CD4-positive, alpha-beta T cell (primary cell): ENCODE measurements at regions not wholly inside any gene's neighbourhood (a gene's known extent, or its start where the extent isn't known, plus 50 kb on each side); places are given as distances from the start of the nearest gene placed in this dataset.

Experiments used
- ATAC-seq: fragments of 200-7000 bp; cut with Tn5 transposase; one replicate; pipeline ENCODE4 v1.10.0; 2022; ENCODE audit warnings: mild to moderate bottlenecking; ENCODE audit not compliant: poor library complexity
- CTCF ChIA-PET: fragments of 350-600 bp; sonication (Branson Sonifier 250); formaldehyde crosslinking; loops from one replicate; lab custom pipeline; 2021; ENCODE audit warnings: antibody characterized with exemption, inconsistent platforms; lab: Charles Lee
- POLR2A ChIA-PET: fragments of 350-600 bp; sonication (Branson Sonifier 250); formaldehyde crosslinking; loops from one replicate; lab custom pipeline; 2021; ENCODE audit warnings: antibody characterized with exemption, inconsistent platforms; lab: Charles Lee
- DNase-seq, 14 experiments: peaks; one replicate each; pipeline ENCODE4 v3.0.0-alpha.2; 2013 to 2020; ENCODE audit warnings: mixed read lengths in 2 of 14
- H3K27ac ChIP-seq, 2 donors: one replicate each; pipeline versions ENCODE4 v1.5.1 to v1.7.0; 2013; ENCODE audit warnings: low read length in 2 of 2, low read depth in 1 of 2, mild to moderate bottlenecking in 1 of 2
- H3K27me3 ChIP-seq, 2 experiments: 1 replicate in 1 of 2; 2 replicates in 1 of 2; pipeline versions ENCODE4 v1.6.1 to v1.7.0; 2013; ENCODE audit warnings: low read length in 2 of 2, control low read depth in 1 of 2, mild to moderate bottlenecking in 1 of 2, moderate library complexity in 1 of 2; ENCODE audit not compliant: insufficient read depth in 2 of 2, control insufficient read depth in 1 of 2
- H3K36me3 ChIP-seq: one replicate; pipeline ENCODE4 v1.6.1; 2013; ENCODE audit warnings: low read length, control low read depth; ENCODE audit not compliant: insufficient read depth
- H3K4me1 ChIP-seq: one replicate; pipeline ENCODE4 v1.6.1; 2013; ENCODE audit warnings: low read length, control low read depth; ENCODE audit not compliant: insufficient read depth
- H3K4me3 ChIP-seq: one replicate; pipeline ENCODE4 v1.5.1; 2013; ENCODE audit warnings: mild to moderate bottlenecking, low read length, moderate library complexity
- H3K9me3 ChIP-seq, 2 experiments: 1 replicate in 1 of 2; 2 replicates in 1 of 2; pipeline versions ENCODE4 v1.6.1 to v1.7.0; 2013; ENCODE audit warnings: low read length in 2 of 2, mild to moderate bottlenecking in 2 of 2, control low read depth in 1 of 2, moderate library complexity in 1 of 2; ENCODE audit not compliant: control insufficient read depth in 1 of 2, insufficient read depth in 1 of 2
- H3K27ac Mint-ChIP-seq: one replicate; pipeline ENCODE4 v1.8.0; 2020; ENCODE audit warnings: mixed read lengths
- H3K27me3 Mint-ChIP-seq: one replicate; pipeline ENCODE4 v1.8.0; 2021; ENCODE audit warnings: mixed read lengths
- H3K36me3 Mint-ChIP-seq: one replicate; pipeline ENCODE4 v1.8.0; 2021; ENCODE audit warnings: low read depth, mixed read lengths
- H3K4me1 Mint-ChIP-seq: one replicate; pipeline ENCODE4 v1.8.0; 2021; ENCODE audit warnings: low read depth, mixed read lengths
- H3K4me3 Mint-ChIP-seq: one replicate; pipeline ENCODE4 v1.8.0; 2020; ENCODE audit warnings: mild to moderate bottlenecking, mixed read lengths
- H3K9me3 Mint-ChIP-seq: one replicate; pipeline ENCODE4 v1.8.0; 2020; ENCODE audit warnings: mixed read lengths
- intact Hi-C, 2 experiments: fragments of 100-400 bp; cut with DNase I in 1 of 2; cut with micrococcal nuclease in 1 of 2; formaldehyde crosslinking; loops; one replicate each; pipeline versions ENCODE4 v1.15.1 to v1.9.0; 2023 to 2025; cut with DNase I, micrococcal nuclease
- TF ChIP-seq, protein P1 (sequence below): fragments of 200-600 bp; IDR thresholded peaks from one replicate; pipeline ENCODE4 v1.8.0; 2022; ENCODE audit warnings: antibody characterized with exemption, mild to moderate bottlenecking

DNA sequence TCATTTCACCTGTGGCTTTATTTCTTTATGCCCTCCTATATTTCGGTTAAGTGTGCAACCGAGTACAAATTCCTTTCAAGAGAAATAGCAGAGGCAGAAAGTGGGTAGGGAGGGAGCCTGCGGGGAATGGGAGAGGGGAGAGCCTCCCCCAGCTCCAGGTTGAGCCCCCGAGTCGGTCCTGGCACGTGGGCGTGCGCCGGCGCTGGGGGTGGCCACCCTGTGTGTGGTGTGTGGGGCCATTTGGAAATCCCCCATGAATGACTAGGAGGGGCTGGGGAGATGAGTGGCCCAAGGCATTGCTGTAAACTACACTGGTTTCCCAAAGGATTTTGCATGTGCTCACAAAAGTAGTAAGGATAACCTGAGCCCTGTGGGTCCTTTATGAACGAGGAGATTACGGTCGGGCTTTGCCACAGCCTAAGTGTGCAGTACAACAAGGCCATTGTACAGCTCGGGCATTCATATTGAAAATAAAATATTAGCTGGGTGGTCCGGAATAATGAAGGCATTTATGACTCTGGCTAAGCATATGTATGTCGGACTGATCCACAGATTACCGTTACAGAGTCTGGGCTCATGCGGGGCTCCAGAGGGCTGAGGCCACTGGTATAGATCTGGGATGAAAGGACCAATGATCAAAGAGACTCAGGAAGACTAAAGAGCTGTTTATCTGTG is 84.5 kb upstream of the RALGAPA2 start:
- no peak overlapping the region for H3K4me3 Mint-ChIP-seq
- intact Hi-C loops = no loop called here
- H3K27ac Mint-ChIP-seq = no peak overlapping the region
- TF ChIP-seq, protein P1, sequence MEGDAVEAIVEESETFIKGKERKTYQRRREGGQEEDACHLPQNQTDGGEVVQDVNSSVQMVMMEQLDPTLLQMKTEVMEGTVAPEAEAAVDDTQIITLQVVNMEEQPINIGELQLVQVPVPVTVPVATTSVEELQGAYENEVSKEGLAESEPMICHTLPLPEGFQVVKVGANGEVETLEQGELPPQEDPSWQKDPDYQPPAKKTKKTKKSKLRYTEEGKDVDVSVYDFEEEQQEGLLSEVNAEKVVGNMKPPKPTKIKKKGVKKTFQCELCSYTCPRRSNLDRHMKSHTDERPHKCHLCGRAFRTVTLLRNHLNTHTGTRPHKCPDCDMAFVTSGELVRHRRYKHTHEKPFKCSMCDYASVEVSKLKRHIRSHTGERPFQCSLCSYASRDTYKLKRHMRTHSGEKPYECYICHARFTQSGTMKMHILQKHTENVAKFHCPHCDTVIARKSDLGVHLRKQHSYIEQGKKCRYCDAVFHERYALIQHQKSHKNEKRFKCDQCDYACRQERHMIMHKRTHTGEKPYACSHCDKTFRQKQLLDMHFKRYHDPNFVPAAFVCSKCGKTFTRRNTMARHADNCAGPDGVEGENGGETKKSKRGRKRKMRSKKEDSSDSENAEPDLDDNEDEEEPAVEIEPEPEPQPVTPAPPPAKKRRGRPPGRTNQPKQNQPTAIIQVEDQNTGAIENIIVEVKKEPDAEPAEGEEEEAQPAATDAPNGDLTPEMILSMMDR = no peak
- no peak overlapping the region for H3K4me3 ChIP-seq
- ATAC-seq (no peak), DNase-seq (no peak)
- ChIA-PET CTCF (no interaction called here), POLR2A (no interaction called here)
- H3K4me1 Mint-ChIP-seq = no peaks in the 10 kb centered on the region
- peaks cover 9% of the 10 kb centered on the region for H3K27me3 Mint-ChIP-seq
- H3K36me3 ChIP-seq = no peaks in the 10 kb centered on the region
- H3K27me3 ChIP-seq = peaks cover 0 to 2% of the 10 kb centered on the region in 2 experiments
- H3K9me3 ChIP-seq = no peaks in the 10 kb centered on the region
- H3K9me3 Mint-ChIP-seq = no peaks in the 10 kb centered on the region
- no peaks in the 10 kb centered on the region for H3K36me3 Mint-ChIP-seq
- no peaks in the 10 kb centered on the region for H3K4me1 ChIP-seq
- no peak overlapping the region for H3K27ac ChIP-seq

DNA sequence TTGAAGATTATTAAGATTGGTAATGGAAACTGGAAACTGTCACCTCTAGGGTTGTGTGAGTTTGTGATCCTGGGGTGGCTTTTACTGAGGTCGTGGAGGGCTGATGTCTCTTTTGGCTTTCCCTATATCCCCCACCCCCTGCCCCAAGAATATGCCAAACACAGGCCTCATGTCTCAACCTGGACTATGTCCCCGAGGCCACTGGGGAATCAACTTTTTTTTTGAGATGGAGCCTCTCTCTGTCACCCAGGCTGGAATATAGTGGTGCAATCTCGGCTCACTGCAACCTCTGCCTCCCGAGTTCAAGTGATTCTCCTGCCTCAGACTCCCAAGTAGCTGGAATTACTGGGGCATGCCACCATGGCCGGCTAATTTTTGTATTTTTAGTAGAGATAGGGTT is 83.3 kb upstream of the RALGAPA2 start:
- peaks cover 0 to 2% of the 10 kb centered on the region in 2 experiments for H3K27me3 ChIP-seq
- TF ChIP-seq, protein P1 = no peak
- H3K27ac ChIP-seq = no peak overlapping the region
- no peak for ATAC-seq
- intact Hi-C loops = no loop called here
- ChIA-PET POLR2A (no interaction called here), CTCF (no interaction called here)
- H3K36me3 Mint-ChIP-seq = no peaks in the 10 kb centered on the region
- H3K4me1 Mint-ChIP-seq = no peaks in the 10 kb centered on the region
- no peak overlapping the region for H3K4me3 ChIP-seq
- DNase-seq = no peak
- H3K9me3 ChIP-seq = no peaks in the 10 kb centered on the region
- H3K9me3 Mint-ChIP-seq = no peaks in the 10 kb centered on the region
- no peaks in the 10 kb centered on the region for H3K36me3 ChIP-seq
- no peak overlapping the region for H3K27ac Mint-ChIP-seq
- no peak overlapping the region for H3K4me3 Mint-ChIP-seq
- H3K27me3 Mint-ChIP-seq = peaks cover 9% of the 10 kb centered on the region
- H3K4me1 ChIP-seq = no peaks in the 10 kb centered on the region

DNA sequence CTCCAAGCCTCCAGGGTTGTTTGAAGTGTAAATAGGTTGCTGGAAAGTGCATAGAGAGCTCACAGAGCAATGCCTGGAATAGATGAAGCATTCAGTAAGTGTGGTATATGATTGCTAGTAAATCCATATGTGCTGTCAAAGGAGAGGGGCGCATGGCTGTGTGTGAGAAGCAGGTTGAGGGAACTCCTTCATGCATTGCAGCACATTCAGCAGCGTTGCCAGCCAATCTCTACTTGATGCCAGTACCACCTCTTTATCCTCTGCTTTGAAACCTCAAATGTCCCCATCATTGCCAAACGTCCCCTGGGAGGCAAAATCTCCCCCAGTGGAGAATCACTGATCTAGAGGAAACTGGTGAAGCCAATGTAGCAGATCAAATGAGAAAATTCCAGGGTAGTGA is 82.7 kb upstream of the RALGAPA2 start:
- CTCF ChIA-PET = no interaction called here
- no peaks in the 10 kb centered on the region for H3K4me1 ChIP-seq
- H3K4me3 ChIP-seq = no peak overlapping the region
- H3K27me3 Mint-ChIP-seq = peaks cover 9% of the 10 kb centered on the region
- no peaks in the 10 kb centered on the region for H3K4me1 Mint-ChIP-seq
- H3K36me3 ChIP-seq = no peaks in the 10 kb centered on the region
- POLR2A ChIA-PET = no interaction called here
- no peaks in the 10 kb centered on the region for H3K36me3 Mint-ChIP-seq
- H3K27ac Mint-ChIP-seq = no peak overlapping the region
- H3K9me3 Mint-ChIP-seq = no peaks in the 10 kb centered on the region
- no peak overlapping the region for H3K27ac ChIP-seq
- TF ChIP-seq, protein P1 = no peak
- intact Hi-C loops = no loop called here
- ATAC-seq (no peak), DNase-seq (no peak)
- H3K27me3 ChIP-seq = peaks cover 0 to 2% of the 10 kb centered on the region in 2 experiments
- no peak overlapping the region for H3K4me3 Mint-ChIP-seq
- no peaks in the 10 kb centered on the region for H3K9me3 ChIP-seq
